GM21723 (cell line): ENCODE measurements at regions not wholly inside any gene's neighbourhood (a gene's known extent, or its start where the extent isn't known, plus 50 kb on each side); places are given as distances from the start of the nearest gene placed in this dataset.
"Not testable (repeated sequence)": the region's sequence is repeated elsewhere in the genome, so short reads cannot be mapped to it uniquely, and the experiment has no call there.

Experiments used
- ATAC-seq: cut with Tn5 transposase; IDR thresholded peaks from one replicate; pipeline ENCODE4 v1.9.1; 2021; ENCODE audit warnings: mild to moderate bottlenecking, moderate library complexity; ENCODE audit not compliant: unreplicated experiment

- no peak for ATAC-seq
Measured at GRCh38 chr5:8689773-8690172, 820.8 kb downstream of the MTRR start.

- ATAC-seq, result no peak
Measured at GRCh38 chr5:8691221-8691620, 822.3 kb downstream of the MTRR start.

GRCh38 chr5:8693341-8693844, 824.4 kb downstream of the MTRR start:
- no peak for ATAC-seq

- no peak for ATAC-seq
Measured at GRCh38 chr5:8694545-8694944, 825.6 kb downstream of the MTRR start.

- no peak for ATAC-seq
Measured at GRCh38 chr5:8695902-8696845, 827.2 kb downstream of the MTRR start.

- no peak for ATAC-seq
Measured at GRCh38 chr5:8700222-8700621, 831.3 kb downstream of the MTRR start.

GRCh38 chr5:8700671-8701070, 831.7 kb downstream of the MTRR start:
- no peak for ATAC-seq

GRCh38 chr5:8701251-8701650, 832.3 kb downstream of the MTRR start:
- ATAC-seq, result no peak

GRCh38 chr5:8710426-8710930, 835.4 kb downstream of the SEMA5A start:
- no peak for ATAC-seq

GRCh38 chr5:8714198-8714597, 831.7 kb downstream of the SEMA5A start:
- ATAC-seq, result no peak

GRCh38 chr5:8714861-8715260, 831.0 kb downstream of the SEMA5A start:
- no peak for ATAC-seq

- ATAC-seq, result no peak
Measured at GRCh38 chr5:8719796-8720195, 826.1 kb downstream of the SEMA5A start.

GRCh38 chr5:8720506-8720905, 825.4 kb downstream of the SEMA5A start:
- ATAC-seq, result no peak

GRCh38 chr5:8721536-8721935, 824.3 kb downstream of the SEMA5A start:
- no peak for ATAC-seq

GRCh38 chr5:8726383-8727036, 819.4 kb downstream of the SEMA5A start:
- ATAC-seq, result no peak

GRCh38 chr5:8727396-8727795, 818.5 kb downstream of the SEMA5A start:
- ATAC-seq, result no peak

GRCh38 chr5:8729437-8729836, 816.4 kb downstream of the SEMA5A start:
- no peak for ATAC-seq

- ATAC-seq, result no peak
Measured at GRCh38 chr5:8730194-8730593, 815.7 kb downstream of the SEMA5A start.

- ATAC-seq, result not testable (repeated sequence)
Measured at GRCh38 chr5:8731110-8731509, 814.8 kb downstream of the SEMA5A start.

GRCh38 chr5:8740595-8740994, 805.3 kb downstream of the SEMA5A start:
- ATAC-seq, result no peak

- no peak for ATAC-seq
Measured at GRCh38 chr5:8749556-8749955, 796.3 kb downstream of the SEMA5A start.

- ATAC-seq, result no peak
Measured at GRCh38 chr5:8750100-8750499, 795.8 kb downstream of the SEMA5A start.
